ENCODE measurements at regions not wholly inside any gene's neighbourhood (a gene's known extent, or its start where the extent isn't known, plus 50 kb on each side); places are given as distances from the start of the nearest gene placed in this dataset.
"Not testable (repeated sequence)": the region's sequence is repeated elsewhere in the genome, so short reads cannot be mapped to it uniquely, and the experiment has no call there.

GRCh38 chr9:61666310-61666709 is 476.5 kb downstream of the SPATA31A7 start:
- no peak for TF ChIP-seq CTCF (IDR thresholded peaks at IDR 0.05 in 8 of 11, conservative IDR thresholded peaks at IDR 0.05 in 3 of 11)
- TF ChIP-seq POLR2AphosphoS5 (IDR thresholded peaks at IDR 0.05): no peak
- no peak for TF ChIP-seq POLR2A (IDR thresholded peaks at IDR 0.05)

GRCh38 chr9:61666849-61667371 is 477.1 kb downstream of the SPATA31A7 start:
- H3K27me3 ChIP-seq (replicated peaks in 1 of 7): no peaks in the 10 kb centered on the region
- H3K4me3 ChIP-seq: no peak overlapping the region
- H3K36me3 ChIP-seq: no peaks in the 10 kb centered on the region
- DNase-seq: peak; percentile 52
- peaks cover 0 to 67% (median 46%) of the 10 kb centered on the region in 8 donors for H3K9me3 ChIP-seq
- no peak for TF ChIP-seq CTCF (IDR thresholded peaks at IDR 0.05 in 8 of 11, conservative IDR thresholded peaks at IDR 0.05 in 3 of 11)
- no peak for TF ChIP-seq POLR2AphosphoS5 (IDR thresholded peaks at IDR 0.05)
- no peak for TF ChIP-seq POLR2A (IDR thresholded peaks at IDR 0.05)
- H3K4me1 ChIP-seq: no peaks in the 10 kb centered on the region
- intact Hi-C loops (cut with DNase I; ENCODE audit: low total_unique reads): no loop called here
- H3K27ac ChIP-seq: no peak overlapping the region
- 83 to 89% (median 88%) methylated on average over 26 of the region's 26 CpGs for WGBS, 5 donors

More at GRCh38 chr9:61666310-61666709, 476.5 kb downstream of the SPATA31A7 start:
- WGBS, 5 donors: 78 to 88% (median 83%) methylated on average over 15 of the region's 15 CpGs
- Histone ChIP-seq H3K36me3 (no peaks in the 10 kb centered on the region), H3K4me1 (no peaks in the 10 kb centered on the region), H3K4me3 (no peak overlapping the region), H3K27ac (no peak overlapping the region), H3K9me3 (peaks cover 0 to 61% (median 41%) of the 10 kb centered on the region in 8 donors), H3K27me3 (replicated peaks in 1 of 7) (no peaks in the 10 kb centered on the region)
- intact Hi-C loops (cut with DNase I; ENCODE audit: low total_unique reads): no loop called here
- peak; percentile 22 for DNase-seq

GRCh38 chr9:61667559-61668121 is 477.8 kb downstream of the SPATA31A7 start:
- 83 to 92% (median 88%) methylated on average over 11 to 37 of the region's 37 CpGs for WGBS, 5 donors
- Histone ChIP-seq H3K27ac (no peak overlapping the region), H3K36me3 (no peaks in the 10 kb centered on the region), H3K4me3 (no peak overlapping the region), H3K4me1 (no peaks in the 10 kb centered on the region), H3K27me3 (replicated peaks in 1 of 7) (no peaks in the 10 kb centered on the region), H3K9me3 (peaks cover 0 to 74% (median 51%) of the 10 kb centered on the region in 8 donors)
- DNase-seq: peak; percentile 42
- TF ChIP-seq CTCF (IDR thresholded peaks at IDR 0.05 in 8 of 11, conservative IDR thresholded peaks at IDR 0.05 in 3 of 11) (no peak), POLR2AphosphoS5 (IDR thresholded peaks at IDR 0.05) (no peak), POLR2A (IDR thresholded peaks at IDR 0.05) (no peak)
- intact Hi-C loops (cut with DNase I; ENCODE audit: low total_unique reads): no loop called here

DNA sequence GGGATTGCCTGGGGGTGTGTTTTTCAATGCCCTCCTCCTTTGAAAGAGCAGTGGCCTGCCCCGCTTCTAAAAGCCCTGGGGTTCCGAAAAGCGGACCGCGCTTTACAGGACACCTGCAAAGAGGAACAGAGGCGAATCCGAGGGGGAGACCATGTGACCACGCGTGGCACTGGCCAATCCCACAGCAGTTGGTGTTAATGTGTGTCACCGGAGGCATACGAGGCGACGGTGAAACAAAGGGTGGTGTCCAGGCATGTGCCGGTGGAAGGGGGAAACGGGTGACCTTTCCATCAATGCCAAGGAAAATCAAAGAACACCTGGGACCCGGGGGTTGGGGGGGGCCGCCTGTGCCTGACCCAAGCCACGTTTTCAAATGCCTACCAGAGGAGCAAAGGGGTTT is 478.4 kb downstream of the SPATA31A7 start:
- H3K4me1 ChIP-seq; H3K27me3 ChIP-seq (replicated peaks in 1 of 7); H3K36me3 ChIP-seq; H3K27ac ChIP-seq; intact Hi-C loops (cut with DNase I; ENCODE audit: low total_unique reads); H3K4me3 ChIP-seq: not testable (repeated sequence)
- DNase-seq: peak; percentile 38
- H3K9me3 ChIP-seq: peaks cover 0 to 77% (median 54%) of the 10 kb centered on the region in 8 donors
- WGBS, 5 donors: 80 to 84% (median 84%) methylated on average over 18 of the region's 18 CpGs
